IMR-90 (cell line): ENCODE measurements at regions not wholly inside any gene's neighbourhood (a gene's known extent, or its start where the extent isn't known, plus 50 kb on each side); places are given as distances from the start of the nearest gene placed in this dataset.

Source experiments
- ATAC-seq: fragments of 200-7000 bp; cut with Tn5 transposase; 2 replicates; pipeline ENCODE4 v1.9.1; 2020; ENCODE audit warnings: low read depth, mild to moderate bottlenecking, moderate library complexity
- BruUV-seq: library from RNA; stranded (reverse); fragments of 400-500 nt; replicated peaks from 2 replicates; lab custom pipeline; 2021; lab: Mats Ljungman, UMichigan
- CTCF ChIA-PET: fragments of 300-600 bp; formaldehyde crosslinking; extraction: SDS; loops from one replicate; lab custom pipeline; 2021; ENCODE audit warnings: antibody characterized with exemption; lab: Yijun Ruan, JAX
- POLR2A ChIA-PET: fragments of 300-600 bp; sonication (Branson Sonifier 250); formaldehyde crosslinking; loops from one replicate; lab custom pipeline; 2022; ENCODE audit warnings: antibody characterized with exemption; ENCODE audit not compliant: unreplicated experiment; lab: Charles Lee
- DNase-seq: peaks from one replicate; pipeline ENCODE4 v3.0.0; 2013
- H2AFZ ChIP-seq: replicated peaks from 2 replicates; pipeline ENCODE3; 2013; ENCODE audit warnings: low read length, mild to moderate bottlenecking; ENCODE audit not compliant: poor library complexity
- H2AK5ac ChIP-seq: 2 replicates; pipeline ENCODE4 v1.6.1; 2013; ENCODE audit warnings: low read depth, low read length, inconsistent platforms
- H2AK9ac ChIP-seq: replicated peaks from 2 replicates; pipeline ENCODE3; 2013; ENCODE audit warnings: mild to moderate bottlenecking, low read depth, low read length, moderate library complexity; ENCODE audit not compliant: poor library complexity
- H2BK120ac ChIP-seq: 2 replicates; pipeline ENCODE4 v1.6.1; 2013; ENCODE audit warnings: low read depth, low read length, inconsistent platforms
- H2BK15ac ChIP-seq: 3 replicates; pipeline ENCODE4 v1.6.1; 2013; ENCODE audit warnings: low read depth, low read length, inconsistent platforms
- H2BK20ac ChIP-seq: 2 replicates; pipeline ENCODE4 v1.6.1; 2013; ENCODE audit warnings: low read depth, mild to moderate bottlenecking, inconsistent platforms, low read length, moderate library complexity
- H2BK5ac ChIP-seq: 2 replicates; pipeline ENCODE4 v1.6.1; 2013; ENCODE audit warnings: mild to moderate bottlenecking, low read depth, low read length, inconsistent platforms; ENCODE audit not compliant: poor library complexity, severe bottlenecking
- H3K14ac ChIP-seq: replicated peaks from 2 replicates; pipeline ENCODE4 v1.6.1; 2013; ENCODE audit warnings: low read depth, low read length, inconsistent platforms
- H3K18ac ChIP-seq: 2 replicates; pipeline ENCODE4 v1.6.1; 2013; ENCODE audit warnings: low read depth, low read length, control low read depth
- H3K23ac ChIP-seq: 2 replicates; pipeline ENCODE4 v1.6.1; 2013; ENCODE audit warnings: low read depth, low read length, inconsistent platforms
- H3K27ac ChIP-seq: 2 replicates; pipeline ENCODE4 v1.5.1; 2013; ENCODE audit warnings: mild to moderate bottlenecking, control low read depth, low read length; ENCODE audit not compliant: insufficient read depth
- H3K27me3 ChIP-seq: 2 replicates; pipeline ENCODE4 v1.6.1; 2013; ENCODE audit warnings: low read length; ENCODE audit not compliant: control insufficient read depth, insufficient read depth
- H3K36me3 ChIP-seq: 2 replicates; pipeline ENCODE4 v1.6.1; 2013; ENCODE audit warnings: low read length, mixed read lengths; ENCODE audit not compliant: control insufficient read depth, insufficient read depth
- H3K4ac ChIP-seq: 2 replicates; pipeline ENCODE4 v1.6.1; 2013; ENCODE audit warnings: low read depth, low read length, inconsistent platforms
- H3K4me1 ChIP-seq: 2 replicates; pipeline ENCODE4 v1.6.1; 2013; ENCODE audit warnings: low read length, mixed read lengths; ENCODE audit not compliant: control insufficient read depth, insufficient read depth
- H3K4me2 ChIP-seq: 2 replicates; pipeline ENCODE4 v1.6.1; 2013; ENCODE audit warnings: low read depth, mild to moderate bottlenecking, control low read depth, low read length, moderate library complexity
- H3K4me3 ChIP-seq: 2 replicates; pipeline ENCODE4 v1.5.1; 2013; ENCODE audit warnings: low read depth, mild to moderate bottlenecking, control low read depth, low read length, moderate library complexity; ENCODE audit not compliant: insufficient read depth
- H3K56ac ChIP-seq: 2 replicates; pipeline ENCODE4 v1.6.1; 2013; ENCODE audit warnings: low read length, inconsistent platforms; ENCODE audit not compliant: insufficient read depth; ENCODE audit errors: extremely low read depth
- H3K79me1 ChIP-seq, 2 experiments: 2 replicates each; pipeline ENCODE4 v1.6.1; 2013; ENCODE audit warnings: low read length in 2 of 2, inconsistent platforms in 1 of 2, low read depth in 1 of 2
- H3K9ac ChIP-seq: 2 replicates; pipeline ENCODE4 v1.6.1; 2013; ENCODE audit warnings: low read depth, low read length, control low read depth
- H3K9me1 ChIP-seq: 2 replicates; pipeline ENCODE4 v1.6.1; 2013; ENCODE audit warnings: low read length, inconsistent platforms; ENCODE audit not compliant: insufficient read depth
- H3K9me3 ChIP-seq: 2 replicates; pipeline ENCODE4 v1.6.1; 2013; ENCODE audit warnings: low read length; ENCODE audit not compliant: control insufficient read depth, insufficient read depth
- H4K20me1 ChIP-seq: 2 replicates; pipeline ENCODE4 v1.6.1; 2013; ENCODE audit warnings: low read length, inconsistent platforms; ENCODE audit not compliant: insufficient read depth
- H4K5ac ChIP-seq: 2 replicates; pipeline ENCODE4 v1.6.1; 2013; ENCODE audit warnings: mild to moderate bottlenecking, low read depth, low read length, control low read depth
- H4K8ac ChIP-seq, 2 experiments: 2 replicates each; pipeline ENCODE4 v1.6.1; 2013; ENCODE audit warnings: low read depth in 2 of 2, low read length in 2 of 2, control low read depth in 1 of 2, inconsistent platforms in 1 of 2
- H4K91ac ChIP-seq: 2 replicates; pipeline ENCODE4 v1.6.1; 2013; ENCODE audit warnings: low read depth, low read length, inconsistent platforms; ENCODE audit not compliant: insufficient read depth
- CHD1 ChIP-seq: IDR thresholded peaks from 2 replicates; pipeline ENCODE4 v1.6.1; 2012; ENCODE audit warnings: low read depth, low read length, improper control_type of control experiment
- ELK1 ChIP-seq: fragments of 150-350 bp; IDR thresholded peaks from 2 replicates; pipeline ENCODE4 v1.6.1; 2016; ENCODE audit warnings: low read depth, mild to moderate bottlenecking, low read length, moderate library complexity, borderline replicate concordance
- RFX5 ChIP-seq: IDR thresholded peaks from 2 replicates; pipeline ENCODE4 v1.8.0; 2012; ENCODE audit warnings: low read depth, mild to moderate bottlenecking, low read length, moderate library complexity
- WGBS, 2 experiments: methylation state at CpG; one replicate each; pipeline versions ENCODE4 v1.1.5 to v1.1.7; 2013; ENCODE audit warnings: missing lambda C conversion rate in 2 of 2; ENCODE audit not compliant: insufficient read length in 1 of 2; ENCODE audit errors: extremely low coverage in 2 of 2; 5-methylcytosine and 5-hydroxymethylcytosine counted together
- dilution Hi-C: fragments of 300-500 bp; cut with HindIII; formaldehyde crosslinking; loops from one replicate; pipeline ENCODE4 v1.14.3; 2018; ENCODE audit warnings: low sequenced_read_pairs; ENCODE audit not compliant: unreplicated experiment
- in situ Hi-C: fragments of 300-500 bp; cut with MboI; formaldehyde crosslinking; loops from 3 replicates; pipeline ENCODE4 v1.14.3; 2019; ENCODE audit warnings: low sequenced_read_pairs, inconsistent platforms, mixed read lengths
- intact Hi-C: fragments of 100-400 bp; cut with micrococcal nuclease; formaldehyde crosslinking; loops from 2 replicates; pipeline ENCODE4 v1.10.0; 2022
- TF ChIP-seq, protein P1 (sequence below): fragments of 150-350 bp; IDR thresholded peaks from 2 replicates; pipeline ENCODE4 v1.6.1; 2017; ENCODE audit warnings: mild to moderate bottlenecking, antibody characterized with exemption, low read length, low read depth

DNA sequence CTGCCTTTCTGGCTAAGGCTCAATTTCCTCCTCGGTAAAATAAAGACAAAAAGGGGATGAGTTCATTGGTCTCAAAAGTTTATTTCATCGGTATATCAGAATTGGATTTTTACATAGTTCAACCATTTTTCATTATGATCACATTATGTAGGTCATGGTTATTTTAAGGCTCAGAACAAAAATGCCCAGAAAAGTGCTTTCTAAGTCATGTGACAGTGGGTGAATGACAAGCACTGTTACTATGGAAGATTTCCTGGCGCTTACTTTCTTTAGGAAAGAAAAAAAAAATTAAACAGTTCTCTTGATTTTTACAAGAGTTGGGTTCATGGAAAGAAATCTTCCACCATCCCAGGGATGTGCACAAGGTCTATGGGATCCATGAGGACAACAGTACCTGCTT lies 117.9 kb upstream of the CES5A start:
- no peak for ATAC-seq
- BruUV-seq, result no TSS peak

More for the DNA sequence above, 117.9 kb upstream of the CES5A start:
- Histone ChIP-seq H3K36me3 (no peaks in the 10 kb centered on the region), H3K14ac (no peak overlapping the region), H3K9ac (no peak overlapping the region), H2AK5ac (no peak overlapping the region), H3K79me1 (no peaks in the 10 kb centered on the region), H3K18ac (no peak overlapping the region), H4K20me1 (no peaks in the 10 kb centered on the region), H4K91ac (no peak overlapping the region), H3K4me1 (no peaks in the 10 kb centered on the region), H3K56ac (no peak overlapping the region), H3K9me1 (no peaks in the 10 kb centered on the region), H2BK5ac (no peak overlapping the region), H3K4ac (no peak overlapping the region), H3K27me3 (no peaks in the 10 kb centered on the region), H3K27ac (no peak overlapping the region), H3K23ac (no peak overlapping the region), H2BK15ac (no peak overlapping the region), H4K5ac (no peak overlapping the region), H3K9me3 (no peaks in the 10 kb centered on the region), H3K4me2 (no peak overlapping the region), H2AK9ac (no peak overlapping the region), H4K8ac (no peak overlapping the region), H3K4me3 (no peak overlapping the region), H2BK20ac (no peak overlapping the region), H2BK120ac (no peak overlapping the region), H2AFZ (no peak overlapping the region)
- POLR2A ChIA-PET, result no interaction called here
- dilution Hi-C loops (no loop called here), intact Hi-C loops (no loop called here), in situ Hi-C loops (no loop called here)
- CTCF ChIA-PET, result no interaction called here
- TF ChIP-seq ELK1 (no peak), CHD1 (no peak), RFX5 (no peak)
- TF ChIP-seq, protein P1, sequence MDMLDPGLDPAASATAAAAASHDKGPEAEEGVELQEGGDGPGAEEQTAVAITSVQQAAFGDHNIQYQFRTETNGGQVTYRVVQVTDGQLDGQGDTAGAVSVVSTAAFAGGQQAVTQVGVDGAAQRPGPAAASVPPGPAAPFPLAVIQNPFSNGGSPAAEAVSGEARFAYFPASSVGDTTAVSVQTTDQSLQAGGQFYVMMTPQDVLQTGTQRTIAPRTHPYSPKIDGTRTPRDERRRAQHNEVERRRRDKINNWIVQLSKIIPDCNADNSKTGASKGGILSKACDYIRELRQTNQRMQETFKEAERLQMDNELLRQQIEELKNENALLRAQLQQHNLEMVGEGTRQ, result no peak
- WGBS, 2 experiments, result no CpG with 5 or more reads among the region's 3 CpGs
- no peak for DNase-seq
